Esophagus muscularis mucosa (tissue), 4 donors: ENCODE measurements at regions not wholly inside any gene's neighbourhood (a gene's known extent, or its start where the extent isn't known, plus 50 kb on each side); places are given as distances from the start of the nearest gene placed in this dataset.

ENCODE experiments used
- DNase-seq: peaks from one replicate; pipeline ENCODE4 v3.0.0-alpha.2; 2017; ENCODE audit errors: extremely low spot score
- H3K27ac ChIP-seq, 4 donors: fragments of 200-600 bp; sonication (generic); replicated peaks in 1 of 4; 1 replicate in 3 of 4; 2 replicates in 1 of 4; pipeline ENCODE4 v1.5.1; 2016 to 2019; ENCODE audit warnings: mild to moderate bottlenecking in 1 of 4
- H3K27me3 ChIP-seq, 4 donors: fragments of 200-600 bp; sonication (generic); one replicate each; pipeline versions ENCODE4 v1.5.1 to v1.6.0; 2016 to 2019
- H3K36me3 ChIP-seq, 4 donors: fragments of 200-600 bp; sonication (generic); one replicate each; pipeline ENCODE4 v1.5.1; 2016 to 2019
- H3K4me1 ChIP-seq, 4 donors: fragments of 200-600 bp; sonication (generic); one replicate each; pipeline ENCODE4 v1.5.1; 2016 to 2019
- H3K4me3 ChIP-seq, 4 donors: fragments of 200-600 bp; sonication (generic); 1 replicate in 2 of 4; 2 replicates in 2 of 4; pipeline ENCODE4 v1.5.1; 2016 to 2019; ENCODE audit warnings: mild to moderate bottlenecking in 4 of 4, moderate library complexity in 1 of 4
- H3K9me3 ChIP-seq, 4 donors: fragments of 200-600 bp; sonication (generic); 1 replicate in 3 of 4; 2 replicates in 1 of 4; pipeline ENCODE4 v1.5.1; 2016 to 2019
- CTCF ChIP-seq, 3 experiments: fragments of 200-600 bp in 2 of 3; fragments of 450-650 bp in 1 of 3; sonication (generic) in 2 of 3; IDR thresholded peaks; one replicate each; pipeline ENCODE4 v1.5.1; 2017 to 2019; ENCODE audit warnings: antibody characterized with exemption in 3 of 3, mild to moderate bottlenecking in 2 of 3, moderate library complexity in 1 of 3
- EP300 ChIP-seq: sonication (generic); formaldehyde crosslinking; IDR thresholded peaks from one replicate; pipeline ENCODE4 v1.6.1; 2017; ENCODE audit warnings: antibody characterized with exemption
- POLR2A ChIP-seq: fragments of 450-650 bp; IDR thresholded peaks from one replicate; pipeline ENCODE4 v1.6.1; 2017; ENCODE audit warnings: antibody characterized with exemption, moderate library complexity, mild to moderate bottlenecking, low read depth
- POLR2AphosphoS5 ChIP-seq, 2 donors: sonication (generic); formaldehyde crosslinking; IDR thresholded peaks; one replicate each; pipeline ENCODE4 v1.6.1; 2017; ENCODE audit warnings: antibody characterized with exemption in 2 of 2
- WGBS: methylation state at CpG from one replicate; pipeline ENCODE4 v1.1.5; 2018; 5-methylcytosine and 5-hydroxymethylcytosine counted together
- intact Hi-C: fragments of 100-400 bp; cut with DNase I; formaldehyde crosslinking; loops from one replicate; pipeline ENCODE4 v1.15.1; 2023

- no peaks in the 10 kb centered on the region for H3K4me1 ChIP-seq
- no peaks in the 10 kb centered on the region for H3K27me3 ChIP-seq
- H3K4me3 ChIP-seq = no peak overlapping the region
- no peak for DNase-seq
- no peaks in the 10 kb centered on the region for H3K36me3 ChIP-seq
- TF ChIP-seq CTCF (IDR thresholded peaks at IDR 0.05) = no peak
- TF ChIP-seq EP300 = no peak
- TF ChIP-seq POLR2AphosphoS5 (IDR thresholded peaks at IDR 0.05) = no peak
- no peak for TF ChIP-seq POLR2A
- 69% methylated on average over 1 of the region's 1 CpG for WGBS
- no peak overlapping the region for H3K27ac ChIP-seq
- intact Hi-C loops = no loop called here
- H3K9me3 ChIP-seq = no peaks in the 10 kb centered on the region
Measured at GRCh38 chr15:48025118-48025517, 95.7 kb upstream of the SLC24A5 start.

GRCh38 chr15:48028712-48029111 lies 92.1 kb upstream of the SLC24A5 start:
- TF ChIP-seq POLR2A = no peak
- TF ChIP-seq POLR2AphosphoS5 (IDR thresholded peaks at IDR 0.05) = no peak
- TF ChIP-seq EP300 = no peak
- TF ChIP-seq CTCF (IDR thresholded peaks at IDR 0.05) = no peak
- 93% methylated on average over 2 of the region's 2 CpGs for WGBS
- Histone ChIP-seq H3K9me3 (no peaks in the 10 kb centered on the region), H3K36me3 (no peaks in the 10 kb centered on the region), H3K27me3 (no peaks in the 10 kb centered on the region), H3K4me3 (no peak overlapping the region), H3K27ac (no peak overlapping the region), H3K4me1 (no peaks in the 10 kb centered on the region)
- DNase-seq = peak; percentile 77
- intact Hi-C loops = no loop called here

- peak; percentile 62 for DNase-seq
- Histone ChIP-seq H3K9me3 (no peaks in the 10 kb centered on the region), H3K4me1 (no peaks in the 10 kb centered on the region), H3K27ac (no peak overlapping the region), H3K27me3 (no peaks in the 10 kb centered on the region), H3K36me3 (no peaks in the 10 kb centered on the region), H3K4me3 (no peak overlapping the region)
- intact Hi-C loops = no loop called here
- WGBS = 77% methylated on average over 2 of the region's 2 CpGs
- TF ChIP-seq CTCF (IDR thresholded peaks at IDR 0.05) (no peak), POLR2AphosphoS5 (IDR thresholded peaks at IDR 0.05) (no peak), POLR2A (no peak), EP300 (no peak)
Measured at GRCh38 chr15:48029642-48030041, 91.1 kb upstream of the SLC24A5 start.

GRCh38 chr15:48031466-48031865 lies 89.3 kb upstream of the SLC24A5 start:
- TF ChIP-seq POLR2AphosphoS5 (IDR thresholded peaks at IDR 0.05) (no peak), EP300 (no peak), CTCF (IDR thresholded peaks at IDR 0.05) (no peak)
- 100% methylated on average over 1 of the region's 1 CpG for WGBS
- DNase-seq = peak; percentile 68
- H3K36me3 ChIP-seq = no peaks in the 10 kb centered on the region
- intact Hi-C loops = no loop called here
- H3K4me3 ChIP-seq = no peak overlapping the region
- no peak overlapping the region for H3K27ac ChIP-seq
- H3K9me3 ChIP-seq = no peaks in the 10 kb centered on the region
- no peaks in the 10 kb centered on the region for H3K27me3 ChIP-seq
- no peaks in the 10 kb centered on the region for H3K4me1 ChIP-seq

GRCh38 chr15:48031973-48032372 lies 88.8 kb upstream of the SLC24A5 start:
- WGBS = 74% methylated on average over 6 of the region's 6 CpGs
- intact Hi-C loops = no loop called here
- Histone ChIP-seq H3K4me1 (no peaks in the 10 kb centered on the region), H3K36me3 (no peaks in the 10 kb centered on the region), H3K27ac (no peak overlapping the region), H3K4me3 (no peak overlapping the region), H3K9me3 (no peaks in the 10 kb centered on the region), H3K27me3 (no peaks in the 10 kb centered on the region)
- TF ChIP-seq CTCF (IDR thresholded peaks at IDR 0.05) (no peak), EP300 (no peak), POLR2A (no peak), POLR2AphosphoS5 (IDR thresholded peaks at IDR 0.05) (no peak)
- peak; percentile 31 for DNase-seq
